HepG2 (cell line): ENCODE measurements at regions not wholly inside any gene's neighbourhood (a gene's known extent, or its start where the extent isn't known, plus 50 kb on each side); places are given as distances from the start of the nearest gene placed in this dataset.
"Not testable (repeated sequence)": the region's sequence is repeated elsewhere in the genome, so short reads cannot be mapped to it uniquely, and the experiment has no call there.

Source experiments
- FOSL2 ChIP-seq: sonication (generic); formaldehyde crosslinking; IDR thresholded peaks from 2 replicates; pipeline ENCODE4 v1.4.0; 2020; ENCODE audit warnings: missing genetic modification reagents
- FOXM1 ChIP-seq: sonication (generic); formaldehyde crosslinking; IDR thresholded peaks from 2 replicates; pipeline ENCODE4 v1.5.0; 2020; ENCODE audit warnings: missing genetic modification reagents
- JUN ChIP-seq: sonication (generic); formaldehyde crosslinking; IDR thresholded peaks from 2 replicates; pipeline ENCODE4 v1.4.0; 2020; ENCODE audit warnings: mild to moderate bottlenecking, missing genetic modification reagents
- JUNB ChIP-seq: sonication (generic); formaldehyde crosslinking; IDR thresholded peaks from 2 replicates; pipeline ENCODE4 v1.8.0; 2022; ENCODE audit warnings: missing genetic modification reagents, mild to moderate bottlenecking, borderline replicate concordance
- MBD4 ChIP-seq: IDR thresholded peaks from 2 replicates; pipeline ENCODE4 v1.6.1; 2012; ENCODE audit warnings: low read length, inconsistent platforms, borderline replicate concordance
- MTERF4 ChIP-seq: sonication (generic); formaldehyde crosslinking; IDR thresholded peaks from 2 replicates; pipeline ENCODE4 v1.8.0; 2023; ENCODE audit warnings: mild to moderate bottlenecking, missing genetic modification reagents
- NR2C2 ChIP-seq: sonication (generic); formaldehyde crosslinking; IDR thresholded peaks from 2 replicates; pipeline ENCODE4 v1.4.0; 2020; ENCODE audit warnings: missing genetic modification reagents, mild to moderate bottlenecking, moderate library complexity, borderline replicate concordance
- RFX1 ChIP-seq: fragments of 450-650 bp; IDR thresholded peaks from 2 replicates; pipeline ENCODE4 v1.6.1; 2017
- SALL2 ChIP-seq: sonication (generic); formaldehyde crosslinking; IDR thresholded peaks from 2 replicates; pipeline ENCODE4 v1.8.1; 2023; ENCODE audit warnings: mild to moderate bottlenecking, missing genetic modification reagents, inconsistent platforms
- ZNF572 ChIP-seq: sonication (generic); formaldehyde crosslinking; IDR thresholded peaks from 2 replicates; pipeline ENCODE4 v1.5.1; 2020; ENCODE audit warnings: mild to moderate bottlenecking, missing genetic modification reagents

- not testable (repeated sequence) for TF ChIP-seq MBD4; MTERF4 (CRISPR knock-in tag); FOXM1 (CRISPR knock-in tag); NR2C2 (CRISPR knock-in tag); ZNF572; RFX1; SALL2 (CRISPR knock-in tag); JUN (CRISPR knock-in tag); FOSL2 (CRISPR knock-in tag); JUNB (CRISPR knock-in tag)
Measured at GRCh38 chr9:40173316-40173715, 817.8 kb downstream of the SPATA31A1 start.
